GM12878 (cell line): ENCODE measurements at regions not wholly inside any gene's neighbourhood (a gene's known extent, or its start where the extent isn't known, plus 50 kb on each side); places are given as distances from the start of the nearest gene placed in this dataset.

Experiments
- ATAC-seq: fragments of 200-7000 bp; cut with Tn5 transposase; 3 replicates; pipeline ENCODE4 v1.9.1; 2020; ENCODE audit warnings: mild to moderate bottlenecking, moderate library complexity
- BruUV-seq: library from RNA; stranded (reverse); fragments of 400-500 nt; replicated peaks from 2 replicates; lab custom pipeline; 2021; lab: Mats Ljungman, UMichigan
- CTCF ChIA-PET: fragments of 300-600 bp; sonication (Branson Sonifier 250); formaldehyde crosslinking; extraction: SDS; loops from one replicate; lab custom pipeline; 2021; ENCODE audit warnings: inconsistent platforms; lab: Yijun Ruan, JAX
- POLR2A ChIA-PET: fragments of 350-600 bp; formaldehyde crosslinking; extraction: SDS; loops from one replicate; lab custom pipeline; 2021; ENCODE audit warnings: inconsistent platforms; lab: Charles Lee
- RAD21 ChIA-PET: fragments of 300-600 bp; sonication (Branson Sonifier 250); formaldehyde crosslinking; loops from one replicate; lab custom pipeline; 2023; ENCODE audit warnings: antibody characterized with exemption; ENCODE audit not compliant: unreplicated experiment; lab: Charles Lee
- SMC1A ChIA-PET: fragments of 300-600 bp; sonication (Branson Sonifier 250); formaldehyde crosslinking; loops from one replicate; lab custom pipeline; 2023; ENCODE audit not compliant: unreplicated experiment, uncharacterized antibody; lab: Charles Lee
- DNase-seq: peaks from one replicate; pipeline ENCODE4 v3.0.0-alpha.2; 2011; ENCODE audit warnings: low read depth, low spot score
- FAIRE-seq: peaks from 3 replicates; lab custom pipeline; 2011; peaks lifted over from hg19 to GRCh38; lab: Jason Lieb, UNC
- H2AFZ ChIP-seq: 2 replicates; pipeline ENCODE4 v1.6.0; 2011; ENCODE audit warnings: low read depth, low read length, control low read depth; ENCODE audit not compliant: control insufficient read depth
- H3K27ac ChIP-seq: 2 replicates; pipeline ENCODE4 v1.5.1; 2011; ENCODE audit warnings: control low read depth; ENCODE audit not compliant: control insufficient read depth, insufficient read depth
- H3K27me3 ChIP-seq, 2 experiments: replicated peaks in 1 of 2; 2 replicates each; pipeline versions ENCODE4 v1.6.0 to v1.6.1; 2011; ENCODE audit warnings: low read length in 1 of 2; ENCODE audit not compliant: control insufficient read depth in 2 of 2, insufficient read depth in 2 of 2
- H3K36me3 ChIP-seq, 2 experiments: 2 replicates each; pipeline ENCODE4 v1.5.1; 2011; ENCODE audit warnings: low read length in 1 of 2; ENCODE audit not compliant: control insufficient read depth in 2 of 2, insufficient read depth in 2 of 2
- H3K4me1 ChIP-seq: 2 replicates; pipeline ENCODE4 v1.6.1; 2011; ENCODE audit warnings: mild to moderate bottlenecking, low read length, moderate library complexity, mixed read lengths; ENCODE audit not compliant: control insufficient read depth, insufficient read depth
- H3K4me2 ChIP-seq: 2 replicates; pipeline ENCODE4 v1.6.0; 2011; ENCODE audit warnings: control low read depth; ENCODE audit not compliant: control insufficient read depth, insufficient read depth
- H3K4me3 ChIP-seq: fragments of 200-600 bp; sonication (generic); 2 replicates; pipeline ENCODE4 v1.5.1; 2016
- H3K79me2 ChIP-seq: 2 replicates; pipeline ENCODE4 v1.6.0; 2011; ENCODE audit warnings: low read length; ENCODE audit not compliant: control insufficient read depth, insufficient read depth
- H3K9ac ChIP-seq: 2 replicates; pipeline ENCODE4 v1.8.0; 2011; ENCODE audit warnings: low read length, control low read depth, mixed read lengths; ENCODE audit not compliant: control insufficient read depth, insufficient read depth
- H3K9me3 ChIP-seq: replicated peaks from 3 replicates; pipeline ENCODE4 v1.5.1; 2011; ENCODE audit warnings: mild to moderate bottlenecking, low read length; ENCODE audit not compliant: control insufficient read depth, insufficient read depth
- H4K20me1 ChIP-seq: 2 replicates; pipeline ENCODE4 v1.6.0; 2011; ENCODE audit not compliant: control insufficient read depth, insufficient read depth
- IRF4 ChIP-seq: IDR thresholded peaks from 2 replicates; pipeline ENCODE4 v1.6.1; 2011; ENCODE audit warnings: low read depth, low read length
- RFX5 ChIP-seq: IDR thresholded peaks from 2 replicates; pipeline ENCODE4 v1.6.1; 2011; ENCODE audit warnings: low read depth, low read length, improper control_type of control experiment
- SMC3 ChIP-seq: IDR thresholded peaks from 2 replicates; pipeline ENCODE4 v1.6.1; 2011; ENCODE audit warnings: low read length, improper control_type of control experiment, borderline replicate concordance
- YBX1 ChIP-seq: fragments of 450-650 bp; IDR thresholded peaks from 2 replicates; pipeline ENCODE4 v1.6.1; 2016; ENCODE audit warnings: antibody characterized with exemption
- ZNF207 ChIP-seq: fragments of 450-650 bp; IDR thresholded peaks from 2 replicates; pipeline ENCODE4 v1.6.1; 2014; ENCODE audit warnings: antibody characterized with exemption, mild to moderate bottlenecking, borderline replicate concordance
- ZNF384 ChIP-seq: IDR thresholded peaks from 2 replicates; pipeline ENCODE4 v1.6.1; 2012; ENCODE audit warnings: low read depth, mild to moderate bottlenecking, low read length, improper control_type of control experiment, borderline replicate concordance
- WGBS: methylation state at CpG from one replicate; pipeline ENCODE4 v1.1.6; 2016; ENCODE audit warnings: low lambda C conversion rate; ENCODE audit not compliant: insufficient replicate concordance, insufficient coverage; ENCODE audit errors: missing lambda C conversion rate; 5-methylcytosine and 5-hydroxymethylcytosine counted together
- in situ Hi-C: fragments of 300-500 bp; cut with MboI; formaldehyde crosslinking; loops from 9 replicates; pipeline ENCODE4 v1.14.3; 2018; ENCODE audit warnings: mixed read lengths
- intact Hi-C: fragments of 100-400 bp; cut with micrococcal nuclease; formaldehyde crosslinking; loops from one replicate; pipeline ENCODE4 v1.14.2; 2022; ENCODE audit not compliant: unreplicated experiment
- TF ChIP-seq, protein P1 (sequence below): fragments of 450-650 bp; IDR thresholded peaks from 2 replicates; pipeline ENCODE4 v1.6.1; 2018; ENCODE audit warnings: borderline replicate concordance, mild to moderate bottlenecking; ENCODE audit not compliant: partially characterized antibody
- TF ChIP-seq, protein P2 (sequence below), 3 experiments: IDR thresholded peaks in 2 of 3; conservative IDR thresholded peaks in 1 of 3; 2 replicates each; pipeline ENCODE4 v1.5.1; 2011; ENCODE audit warnings: low read depth in 3 of 3, low read length in 3 of 3, mild to moderate bottlenecking in 3 of 3, control low read depth in 2 of 3, moderate library complexity in 2 of 3, inconsistent platforms in 1 of 3, mixed read lengths in 1 of 3; ENCODE audit not compliant: control insufficient read depth in 2 of 3, insufficient read depth in 1 of 3; ENCODE audit errors: extremely low read depth in 1 of 3

DNA sequence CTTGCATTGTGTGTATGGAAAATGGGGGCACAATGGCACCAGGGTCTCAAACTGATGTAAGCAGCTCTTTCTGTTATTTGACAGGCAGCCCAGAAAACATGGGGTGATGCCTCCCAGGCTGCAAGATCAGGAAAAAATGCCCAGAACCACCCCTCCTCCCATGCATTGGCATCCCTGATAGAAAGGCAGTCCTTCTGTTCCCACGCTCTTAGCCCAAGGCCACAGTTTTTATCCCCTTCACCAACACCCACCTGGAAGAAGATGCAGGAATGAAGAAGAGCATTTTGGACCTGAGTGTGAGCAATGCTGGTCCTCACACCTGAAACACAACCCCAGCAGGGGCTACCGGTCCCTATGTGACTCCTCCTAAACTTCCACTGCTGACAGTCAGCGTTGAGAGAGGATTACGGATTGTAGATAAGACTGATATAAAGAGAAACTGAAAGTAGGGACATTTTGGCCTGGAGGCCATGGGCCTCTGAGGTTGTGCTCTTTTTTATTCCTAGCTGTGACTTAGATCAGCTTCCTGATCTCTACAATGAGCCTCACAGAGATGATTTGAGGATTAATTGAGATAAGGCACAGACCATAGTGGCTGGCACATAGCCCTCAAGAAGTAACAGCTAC is 386.0 kb upstream of the ATP5MC3 start:
- ChIA-PET SMC1A (no interaction called here), CTCF (interaction anchor here (1.3 kb wide), 1 partner anchor 9 kb away, joined by 3 read pairs; no protein-coding TSS in a partner anchor)
- Histone ChIP-seq H3K9me3 (no peaks in the 10 kb centered on the region), H2AFZ (no peak overlapping the region), H3K27ac (no peak overlapping the region), H3K4me1 (no peaks in the 10 kb centered on the region), H3K4me2 (no peak overlapping the region), H3K9ac (no peak overlapping the region)
- no TSS peak for BruUV-seq
- no peak for FAIRE-seq
- TF ChIP-seq ZNF384 (no peak), RFX5 (no peak), IRF4 (no peak), YBX1 (no peak), ZNF207 (no peak), SMC3 (no peak)
- TF ChIP-seq, protein P1, sequence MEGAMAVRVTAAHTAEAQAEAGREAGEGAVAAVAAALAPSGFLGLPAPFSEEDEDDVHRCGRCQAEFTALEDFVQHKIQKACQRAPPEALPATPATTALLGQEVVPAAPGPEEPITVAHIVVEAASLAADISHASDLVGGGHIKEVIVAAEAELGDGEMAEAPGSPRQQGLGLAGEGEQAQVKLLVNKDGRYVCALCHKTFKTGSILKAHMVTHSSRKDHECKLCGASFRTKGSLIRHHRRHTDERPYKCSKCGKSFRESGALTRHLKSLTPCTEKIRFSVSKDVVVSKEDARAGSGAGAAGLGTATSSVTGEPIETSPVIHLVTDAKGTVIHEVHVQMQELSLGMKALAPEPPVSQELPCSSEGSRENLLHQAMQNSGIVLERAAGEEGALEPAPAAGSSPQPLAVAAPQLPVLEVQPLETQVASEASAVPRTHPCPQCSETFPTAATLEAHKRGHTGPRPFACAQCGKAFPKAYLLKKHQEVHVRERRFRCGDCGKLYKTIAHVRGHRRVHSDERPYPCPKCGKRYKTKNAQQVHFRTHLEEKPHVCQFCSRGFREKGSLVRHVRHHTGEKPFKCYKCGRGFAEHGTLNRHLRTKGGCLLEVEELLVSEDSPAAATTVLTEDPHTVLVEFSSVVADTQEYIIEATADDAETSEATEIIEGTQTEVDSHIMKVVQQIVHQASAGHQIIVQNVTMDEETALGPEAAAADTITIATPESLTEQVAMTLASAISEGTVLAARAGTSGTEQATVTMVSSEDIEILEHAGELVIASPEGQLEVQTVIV: no peak
- TF ChIP-seq, protein P2, sequence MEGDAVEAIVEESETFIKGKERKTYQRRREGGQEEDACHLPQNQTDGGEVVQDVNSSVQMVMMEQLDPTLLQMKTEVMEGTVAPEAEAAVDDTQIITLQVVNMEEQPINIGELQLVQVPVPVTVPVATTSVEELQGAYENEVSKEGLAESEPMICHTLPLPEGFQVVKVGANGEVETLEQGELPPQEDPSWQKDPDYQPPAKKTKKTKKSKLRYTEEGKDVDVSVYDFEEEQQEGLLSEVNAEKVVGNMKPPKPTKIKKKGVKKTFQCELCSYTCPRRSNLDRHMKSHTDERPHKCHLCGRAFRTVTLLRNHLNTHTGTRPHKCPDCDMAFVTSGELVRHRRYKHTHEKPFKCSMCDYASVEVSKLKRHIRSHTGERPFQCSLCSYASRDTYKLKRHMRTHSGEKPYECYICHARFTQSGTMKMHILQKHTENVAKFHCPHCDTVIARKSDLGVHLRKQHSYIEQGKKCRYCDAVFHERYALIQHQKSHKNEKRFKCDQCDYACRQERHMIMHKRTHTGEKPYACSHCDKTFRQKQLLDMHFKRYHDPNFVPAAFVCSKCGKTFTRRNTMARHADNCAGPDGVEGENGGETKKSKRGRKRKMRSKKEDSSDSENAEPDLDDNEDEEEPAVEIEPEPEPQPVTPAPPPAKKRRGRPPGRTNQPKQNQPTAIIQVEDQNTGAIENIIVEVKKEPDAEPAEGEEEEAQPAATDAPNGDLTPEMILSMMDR (IDR thresholded peaks at IDR 0.05 in 2 of 3, conservative IDR thresholded peaks at IDR 0.05 in 1 of 3; ENCODE audit: control insufficient read depth in 2 of 3, extremely low read depth in 1 of 3, insufficient read depth in 1 of 3, low read depth in 3 of 3, low read length in 3 of 3): no peak
- TF ChIP-seq, all 136 proteins: peak for 0
- ChIA-PET POLR2A (no interaction called here), RAD21 (no interaction called here)
- ATAC-seq: no peak
- WGBS: 57% methylated on average over 4 of the region's 4 CpGs
- Histone ChIP-seq H3K27me3 (no peaks in the 10 kb centered on the region), H3K79me2 (no peaks in the 10 kb centered on the region), H4K20me1 (no peaks in the 10 kb centered on the region), H3K36me3 (no peaks in the 10 kb centered on the region), H3K4me3 (no peak overlapping the region)
- no peak for DNase-seq
- in situ Hi-C loops: no loop called here
- intact Hi-C loops: no loop called here
